CD4-positive, alpha-beta memory T cell (primary cell): ENCODE measurements at regions not wholly inside any gene's neighbourhood (a gene's known extent, or its start where the extent isn't known, plus 50 kb on each side); places are given as distances from the start of the nearest gene placed in this dataset.

Experiments
- CTCF ChIA-PET: fragments of 350-600 bp; sonication (Branson Sonifier 250); formaldehyde crosslinking; loops from one replicate; lab custom pipeline; 2021; ENCODE audit warnings: inconsistent platforms; ENCODE audit not compliant: partially characterized antibody; lab: Charles Lee
- POLR2A ChIA-PET: fragments of 350-600 bp; sonication (Branson Sonifier 250); formaldehyde crosslinking; loops from one replicate; lab custom pipeline; 2021; ENCODE audit not compliant: partially characterized antibody; lab: Charles Lee
- DNase-seq, 5 donors: peaks; one replicate each; pipeline versions ENCODE4 v3.0.0 to v3.0.0-alpha.2; 2020 to 2022; ENCODE audit warnings: mixed read lengths in 1 of 5
- H3K27ac ChIP-seq: one replicate; pipeline ENCODE4 v1.7.0; 2013; ENCODE audit warnings: low read depth, low read length
- H3K27me3 ChIP-seq: 2 replicates; pipeline ENCODE4 v1.7.0; 2013; ENCODE audit warnings: mild to moderate bottlenecking, low read length, moderate library complexity; ENCODE audit not compliant: insufficient read depth
- H3K36me3 ChIP-seq: 2 replicates; pipeline ENCODE4 v1.7.0; 2013; ENCODE audit warnings: mild to moderate bottlenecking, low read length, moderate library complexity; ENCODE audit not compliant: insufficient read depth
- H3K4me1 ChIP-seq: 2 replicates; pipeline ENCODE4 v1.7.0; 2013; ENCODE audit warnings: mild to moderate bottlenecking, low read length, moderate library complexity; ENCODE audit not compliant: insufficient read depth
- H3K4me3 ChIP-seq, 2 donors: one replicate each; pipeline ENCODE4 v1.7.0; 2013; ENCODE audit warnings: low read length in 2 of 2, mild to moderate bottlenecking in 1 of 2
- H3K9me3 ChIP-seq, 2 donors: one replicate each; pipeline ENCODE4 v1.7.0; 2013; ENCODE audit warnings: low read length in 2 of 2, control low read depth in 1 of 2; ENCODE audit not compliant: control insufficient read depth in 1 of 2
- H3K27ac Mint-ChIP-seq, 7 donors: one replicate each; pipeline ENCODE4 v1.8.0; 2020 to 2021; ENCODE audit warnings: mixed read lengths in 7 of 7, mild to moderate bottlenecking in 6 of 7, inconsistent platforms in 3 of 7, moderate library complexity in 3 of 7
- H3K27me3 Mint-ChIP-seq, 2 donors: one replicate each; pipeline ENCODE4 v1.8.0; 2020 to 2021; ENCODE audit warnings: mixed read lengths in 2 of 2
- H3K36me3 Mint-ChIP-seq, 2 donors: one replicate each; pipeline ENCODE4 v1.8.0; 2020 to 2021; ENCODE audit warnings: mixed read lengths in 2 of 2, inconsistent platforms in 1 of 2, mild to moderate bottlenecking in 1 of 2
- H3K4me1 Mint-ChIP-seq, 4 donors: one replicate each; pipeline ENCODE4 v1.8.0; 2020 to 2021; ENCODE audit warnings: mixed read lengths in 4 of 4, mild to moderate bottlenecking in 1 of 4
- H3K4me3 Mint-ChIP-seq, 8 donors: one replicate each; pipeline ENCODE4 v1.8.0; 2020 to 2021; ENCODE audit warnings: mixed read lengths in 8 of 8, mild to moderate bottlenecking in 7 of 8, moderate library complexity in 6 of 8, inconsistent platforms in 3 of 8
- H3K9me3 Mint-ChIP-seq, 8 donors: one replicate each; pipeline ENCODE4 v1.8.0; 2020 to 2021; ENCODE audit warnings: mixed read lengths in 8 of 8, mild to moderate bottlenecking in 5 of 8, inconsistent platforms in 3 of 8, moderate library complexity in 1 of 8
- intact Hi-C: fragments of 100-400 bp; cut with micrococcal nuclease; formaldehyde crosslinking; loops from one replicate; pipeline ENCODE4 v1.15.1; 2023

- H3K9me3 ChIP-seq, result no peaks in the 10 kb centered on the region
- peaks cover 0 to 5% (median 0%) of the 10 kb centered on the region in 8 donors for H3K9me3 Mint-ChIP-seq
- no peaks in the 10 kb centered on the region for H3K36me3 ChIP-seq
- CTCF ChIA-PET, result no interaction called here
- no peaks in the 10 kb centered on the region for H3K4me1 Mint-ChIP-seq
- no peaks in the 10 kb centered on the region for H3K27me3 Mint-ChIP-seq
- H3K4me1 ChIP-seq, result no peaks in the 10 kb centered on the region
- no peak overlapping the region for H3K27ac Mint-ChIP-seq
- no peak for DNase-seq
- no peak overlapping the region for H3K4me3 ChIP-seq
- H3K4me3 Mint-ChIP-seq, result no peak overlapping the region
- no peaks in the 10 kb centered on the region for H3K36me3 Mint-ChIP-seq
- H3K27ac ChIP-seq, result no peak overlapping the region
- intact Hi-C loops, result no loop called here
- POLR2A ChIA-PET, result no interaction called here
- H3K27me3 ChIP-seq, result no peaks in the 10 kb centered on the region
These were observed 480.5 kb upstream of the ZEB2 start for GRCh38 chr2:145000376-145000775.

GRCh38 chr2:144999936-145000335, 480.0 kb upstream of the ZEB2 start:
- ChIA-PET POLR2A (no interaction called here), CTCF (no interaction called here)
- no peak for DNase-seq
- no peaks in the 10 kb centered on the region for H3K36me3 ChIP-seq
- H3K4me1 ChIP-seq, result no peaks in the 10 kb centered on the region
- no peaks in the 10 kb centered on the region for H3K27me3 ChIP-seq
- no peaks in the 10 kb centered on the region for H3K4me1 Mint-ChIP-seq
- H3K9me3 ChIP-seq, result no peaks in the 10 kb centered on the region
- no peaks in the 10 kb centered on the region for H3K36me3 Mint-ChIP-seq
- no peak overlapping the region for H3K27ac ChIP-seq
- no peak overlapping the region for H3K4me3 ChIP-seq
- intact Hi-C loops, result no loop called here
- H3K27ac Mint-ChIP-seq, result no peak overlapping the region
- H3K27me3 Mint-ChIP-seq, result no peaks in the 10 kb centered on the region
- peaks cover 0 to 5% (median 0%) of the 10 kb centered on the region in 8 donors for H3K9me3 Mint-ChIP-seq
- no peak overlapping the region for H3K4me3 Mint-ChIP-seq

GRCh38 chr2:144999071-144999875, 479.4 kb upstream of the ZEB2 start:
- Histone ChIP-seq H3K9me3 (no peaks in the 10 kb centered on the region), H3K36me3 (no peaks in the 10 kb centered on the region), H3K4me1 (no peaks in the 10 kb centered on the region), H3K27me3 (no peaks in the 10 kb centered on the region), H3K27ac (no peak overlapping the region), H3K4me3 (no peak overlapping the region)
- H3K9me3 Mint-ChIP-seq, result peaks cover 0 to 5% (median 0%) of the 10 kb centered on the region in 8 donors
- no peaks in the 10 kb centered on the region for H3K4me1 Mint-ChIP-seq
- CTCF ChIA-PET, result no interaction called here
- H3K27me3 Mint-ChIP-seq, result no peaks in the 10 kb centered on the region
- intact Hi-C loops, result no loop called here
- POLR2A ChIA-PET, result no interaction called here
- DNase-seq, result no peak
- H3K36me3 Mint-ChIP-seq, result no peaks in the 10 kb centered on the region
- H3K4me3 Mint-ChIP-seq, result no peak overlapping the region
- no peak overlapping the region for H3K27ac Mint-ChIP-seq

- intact Hi-C loops, result no loop called here
- H3K9me3 ChIP-seq, result no peaks in the 10 kb centered on the region
- POLR2A ChIA-PET, result no interaction called here
- CTCF ChIA-PET, result no interaction called here
- H3K27ac Mint-ChIP-seq, result no peak overlapping the region
- no peaks in the 10 kb centered on the region for H3K36me3 ChIP-seq
- H3K36me3 Mint-ChIP-seq, result no peaks in the 10 kb centered on the region
- no peaks in the 10 kb centered on the region for H3K4me1 Mint-ChIP-seq
- H3K4me3 ChIP-seq, result no peak overlapping the region
- H3K9me3 Mint-ChIP-seq, result peaks cover 0 to 5% (median 0%) of the 10 kb centered on the region in 8 donors
- DNase-seq, result no peak
- no peak overlapping the region for H3K27ac ChIP-seq
- H3K4me1 ChIP-seq, result no peaks in the 10 kb centered on the region
- no peak overlapping the region for H3K4me3 Mint-ChIP-seq
- no peaks in the 10 kb centered on the region for H3K27me3 Mint-ChIP-seq
- H3K27me3 ChIP-seq, result no peaks in the 10 kb centered on the region
These were observed 478.5 kb upstream of the ZEB2 start for GRCh38 chr2:144998435-144998834.

GRCh38 chr2:144996225-144996795, 476.4 kb upstream of the ZEB2 start:
- intact Hi-C loops, result no loop called here
- no peaks in the 10 kb centered on the region for H3K9me3 ChIP-seq
- no peaks in the 10 kb centered on the region for H3K36me3 ChIP-seq
- H3K27me3 ChIP-seq, result no peaks in the 10 kb centered on the region
- ChIA-PET POLR2A (no interaction called here), CTCF (no interaction called here)
- no peaks in the 10 kb centered on the region for H3K36me3 Mint-ChIP-seq
- no peak overlapping the region for H3K27ac Mint-ChIP-seq
- H3K4me3 Mint-ChIP-seq, result no peak overlapping the region
- no peak overlapping the region for H3K4me3 ChIP-seq
- no peaks in the 10 kb centered on the region for H3K4me1 Mint-ChIP-seq
- no peaks in the 10 kb centered on the region for H3K4me1 ChIP-seq
- no peak for DNase-seq
- no peak overlapping the region for H3K27ac ChIP-seq
- H3K27me3 Mint-ChIP-seq, result no peaks in the 10 kb centered on the region
- H3K9me3 Mint-ChIP-seq, result peaks cover 0 to 6% (median 0%) of the 10 kb centered on the region in 8 donors

GRCh38 chr2:144995482-144995881, 475.6 kb upstream of the ZEB2 start:
- H3K4me3 ChIP-seq, result no peak overlapping the region
- intact Hi-C loops, result no loop called here
- Mint-ChIP-seq H3K9me3 (peaks cover 0 to 8% (median 0%) of the 10 kb centered on the region in 8 donors), H3K27me3 (no peaks in the 10 kb centered on the region), H3K36me3 (no peaks in the 10 kb centered on the region), H3K27ac (no peak overlapping the region), H3K4me3 (no peak overlapping the region), H3K4me1 (no peaks in the 10 kb centered on the region)
- H3K36me3 ChIP-seq, result no peaks in the 10 kb centered on the region
- H3K9me3 ChIP-seq, result no peaks in the 10 kb centered on the region
- no peaks in the 10 kb centered on the region for H3K27me3 ChIP-seq
- POLR2A ChIA-PET, result interaction anchor here (0.7 kb wide), 1 partner anchor 1471 kb away, joined by 4 read pairs; no protein-coding TSS in a partner anchor
- CTCF ChIA-PET, result no interaction called here
- DNase-seq, result no peak
- no peaks in the 10 kb centered on the region for H3K4me1 ChIP-seq
- H3K27ac ChIP-seq, result no peak overlapping the region

DNA sequence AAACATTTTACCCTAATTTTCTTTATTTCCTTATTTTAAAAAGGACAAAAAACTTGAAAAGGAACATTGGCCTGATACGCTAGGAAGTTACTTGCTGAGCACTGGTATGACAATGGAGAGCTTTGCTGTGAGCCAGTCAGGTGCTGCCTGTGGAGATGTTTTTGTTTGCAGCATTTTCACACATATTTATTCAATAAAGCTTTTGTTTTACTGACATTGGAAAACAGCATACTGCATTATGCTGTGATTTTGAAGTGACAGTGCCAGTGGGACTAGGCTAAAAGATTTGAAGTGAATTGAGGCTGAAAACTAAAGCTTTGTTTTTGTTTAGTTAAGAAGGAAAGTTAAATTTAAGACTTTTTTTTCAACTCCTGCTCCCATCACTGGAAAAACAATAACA, 470.7 kb upstream of the ZEB2 start:
- ChIA-PET CTCF (no interaction called here), POLR2A (no interaction called here)
- H3K36me3 ChIP-seq, result no peaks in the 10 kb centered on the region
- Mint-ChIP-seq H3K27ac (no peak overlapping the region), H3K9me3 (peaks cover 0 to 5% (median 4%) of the 10 kb centered on the region in 8 donors), H3K4me3 (no peak overlapping the region), H3K4me1 (no peaks in the 10 kb centered on the region), H3K36me3 (no peaks in the 10 kb centered on the region), H3K27me3 (no peaks in the 10 kb centered on the region)
- no peaks in the 10 kb centered on the region for H3K27me3 ChIP-seq
- intact Hi-C loops, result no loop called here
- no peaks in the 10 kb centered on the region for H3K9me3 ChIP-seq
- no peak for DNase-seq
- H3K4me1 ChIP-seq, result no peaks in the 10 kb centered on the region
- no peak overlapping the region for H3K27ac ChIP-seq
- H3K4me3 ChIP-seq, result no peak overlapping the region
